ENCODE measurements at regions not wholly inside any gene's neighbourhood (a gene's known extent, or its start where the extent isn't known, plus 50 kb on each side); places are given as distances from the start of the nearest gene placed in this dataset.

DNA sequence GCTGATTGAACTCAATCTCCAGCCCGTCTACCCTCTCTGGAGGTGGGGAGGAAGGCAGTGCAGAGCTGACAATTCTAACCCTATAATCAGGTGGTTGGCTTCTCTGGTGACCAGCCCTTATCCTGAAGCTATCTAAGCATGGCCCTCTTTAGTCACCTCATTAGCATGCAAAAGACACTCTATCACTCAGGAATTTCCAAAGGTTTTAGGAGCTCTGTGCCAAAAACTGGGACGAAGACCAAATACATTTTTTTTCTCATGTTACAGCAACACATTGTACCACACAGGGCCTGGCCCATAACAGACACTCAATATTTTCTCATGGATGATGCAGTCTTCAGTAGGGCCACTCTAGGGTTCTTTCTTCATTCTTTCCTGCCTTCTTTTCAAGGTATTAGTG, 118.8 kb upstream of the VLDLR start:
- TF ChIP-seq EZH2phosphoT487 (IDR thresholded peaks at IDR 0.05; ENCODE audit: insufficient read depth, low read depth) (no peak), EZH2 (IDR thresholded peaks at IDR 0.05; ENCODE audit: insufficient read depth, poor library complexity, severe bottlenecking) (no peak)

Data from GM23248 (cell line).